ENCODE measurements at regions not wholly inside any gene's neighbourhood (a gene's known extent, or its start where the extent isn't known, plus 50 kb on each side); places are given as distances from the start of the nearest gene placed in this dataset.

- no peaks in the 10 kb centered on the region for H3K9me2 ChIP-seq (replicated peaks; ENCODE audit: control insufficient read depth, low read length)
- H3K27ac ChIP-seq (ENCODE audit: low read depth, low read length), result no peak overlapping the region
- TF ChIP-seq EZH2phosphoT487 (IDR thresholded peaks at IDR 0.05; ENCODE audit: borderline replicate concordance, low read length) (no peak), CTCF (IDR thresholded peaks at IDR 0.05; ENCODE audit: low read depth, low read length, poor library complexity, severe bottlenecking) (no peak)
- no peaks in the 10 kb centered on the region for H3K36me3 ChIP-seq (ENCODE audit: control insufficient read depth, low read length)
- no peaks in the 10 kb centered on the region for H3K9me3 ChIP-seq (ENCODE audit: control insufficient read depth, insufficient read depth, low read length)
- H4K20me1 ChIP-seq (ENCODE audit: control insufficient read depth, insufficient read depth, low read depth, low read length), result no peaks in the 10 kb centered on the region
- H3K79me2 ChIP-seq (ENCODE audit: control insufficient read depth, low read length), result no peaks in the 10 kb centered on the region
- H3F3A ChIP-seq (ENCODE audit: control insufficient read depth, insufficient read depth), result no peaks in the 10 kb centered on the region
- no peaks in the 10 kb centered on the region for H3K27me3 ChIP-seq (ENCODE audit: control insufficient read depth, low read length)
- no peak overlapping the region for H3K4me3 ChIP-seq (ENCODE audit: low read length)
- H3K4me2 ChIP-seq (ENCODE audit: low read length), result no peak overlapping the region
- peaks cover 4% of the 10 kb centered on the region; the same call in 1 of the 2 replicates for H3K4me1 ChIP-seq (ENCODE audit: control insufficient read depth, low read length)
These were observed 50.6 kb upstream of the DCC start for GRCh38 chr18:52289392-52289791.

All from DOHH2 (cell line).